WI38 (cell line): ENCODE measurements at regions not wholly inside any gene's neighbourhood (a gene's known extent, or its start where the extent isn't known, plus 50 kb on each side); places are given as distances from the start of the nearest gene placed in this dataset.
"Not testable (repeated sequence)": the region's sequence is repeated elsewhere in the genome, so short reads cannot be mapped to it uniquely, and the experiment has no call there.

Experiments used
- H3K4me3 ChIP-seq: 2 replicates; pipeline ENCODE4 v1.5.1; 2011; ENCODE audit warnings: low read depth, mild to moderate bottlenecking, control low read depth, low read length
- TF ChIP-seq, protein P1 (sequence below): IDR thresholded peaks from 2 replicates; pipeline ENCODE4 v1.5.1; 2012; ENCODE audit warnings: low read depth, mild to moderate bottlenecking, control low read depth, low read length

DNA sequence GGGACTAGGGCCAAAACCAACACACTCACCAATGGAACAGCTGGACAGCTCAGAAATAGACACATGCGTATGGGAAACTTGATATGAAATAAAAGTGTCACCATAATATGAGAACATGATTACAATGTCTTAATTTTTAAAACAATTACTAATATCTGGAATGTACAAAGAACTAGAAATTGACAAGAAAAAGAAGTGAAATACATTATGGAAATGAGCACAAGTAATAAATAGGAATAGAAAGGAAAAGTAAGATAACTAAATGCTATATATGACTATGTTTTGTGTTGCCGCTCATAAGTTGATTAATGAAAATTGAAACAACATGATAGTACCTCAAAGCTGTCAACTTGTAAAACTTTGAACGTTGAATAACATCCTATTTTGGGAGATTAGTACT, 801.1 kb downstream of the SLITRK5 start:
- TF ChIP-seq, protein P1, sequence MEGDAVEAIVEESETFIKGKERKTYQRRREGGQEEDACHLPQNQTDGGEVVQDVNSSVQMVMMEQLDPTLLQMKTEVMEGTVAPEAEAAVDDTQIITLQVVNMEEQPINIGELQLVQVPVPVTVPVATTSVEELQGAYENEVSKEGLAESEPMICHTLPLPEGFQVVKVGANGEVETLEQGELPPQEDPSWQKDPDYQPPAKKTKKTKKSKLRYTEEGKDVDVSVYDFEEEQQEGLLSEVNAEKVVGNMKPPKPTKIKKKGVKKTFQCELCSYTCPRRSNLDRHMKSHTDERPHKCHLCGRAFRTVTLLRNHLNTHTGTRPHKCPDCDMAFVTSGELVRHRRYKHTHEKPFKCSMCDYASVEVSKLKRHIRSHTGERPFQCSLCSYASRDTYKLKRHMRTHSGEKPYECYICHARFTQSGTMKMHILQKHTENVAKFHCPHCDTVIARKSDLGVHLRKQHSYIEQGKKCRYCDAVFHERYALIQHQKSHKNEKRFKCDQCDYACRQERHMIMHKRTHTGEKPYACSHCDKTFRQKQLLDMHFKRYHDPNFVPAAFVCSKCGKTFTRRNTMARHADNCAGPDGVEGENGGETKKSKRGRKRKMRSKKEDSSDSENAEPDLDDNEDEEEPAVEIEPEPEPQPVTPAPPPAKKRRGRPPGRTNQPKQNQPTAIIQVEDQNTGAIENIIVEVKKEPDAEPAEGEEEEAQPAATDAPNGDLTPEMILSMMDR = no peak

DNA sequence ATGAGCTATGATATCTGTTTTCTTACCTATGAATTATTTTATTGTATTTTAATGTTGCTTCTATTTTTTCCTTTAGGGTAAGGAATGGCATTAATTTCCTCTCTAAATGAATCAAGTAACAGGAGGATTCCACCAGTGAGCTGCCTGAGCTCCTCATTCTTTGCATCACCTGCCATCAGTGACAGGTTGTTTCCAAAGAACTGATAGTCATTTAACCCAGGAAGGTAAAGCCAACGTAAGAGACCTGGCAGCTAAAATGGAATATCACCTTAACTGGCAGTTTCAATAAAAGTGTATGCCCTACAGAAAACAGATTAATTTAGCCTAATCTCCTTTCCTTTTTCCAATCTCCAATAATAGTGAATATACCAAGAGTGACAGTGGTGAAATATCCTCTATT, 812.0 kb downstream of the SLITRK5 start:
- TF ChIP-seq, protein P1 = no peak

More for the DNA sequence above, 801.1 kb downstream of the SLITRK5 start:
- H3K4me3 ChIP-seq = no peak overlapping the region

DNA sequence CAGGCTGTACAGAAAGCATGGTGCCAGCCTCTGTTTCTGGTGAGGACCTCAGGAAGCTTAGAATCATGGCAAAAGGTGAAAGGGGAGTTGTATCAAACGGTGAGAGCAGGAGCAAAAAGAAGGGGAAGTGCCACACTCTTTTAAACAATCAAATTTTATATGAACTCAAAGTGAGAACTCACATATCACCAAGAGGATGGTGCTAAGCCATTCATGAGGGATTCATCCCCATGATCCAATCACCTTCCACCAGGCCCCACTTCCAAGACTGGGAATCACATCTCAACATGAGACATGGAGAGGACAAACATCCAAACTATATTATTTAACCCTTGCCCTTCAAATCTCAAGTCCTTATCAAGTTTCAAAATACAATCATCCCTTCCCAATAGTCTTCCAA, 836.7 kb downstream of the SLITRK5 start:
- no peak overlapping the region for H3K4me3 ChIP-seq
- TF ChIP-seq, protein P1 = no peak

More for the DNA sequence above, 812.0 kb downstream of the SLITRK5 start:
- no peak overlapping the region for H3K4me3 ChIP-seq

DNA sequence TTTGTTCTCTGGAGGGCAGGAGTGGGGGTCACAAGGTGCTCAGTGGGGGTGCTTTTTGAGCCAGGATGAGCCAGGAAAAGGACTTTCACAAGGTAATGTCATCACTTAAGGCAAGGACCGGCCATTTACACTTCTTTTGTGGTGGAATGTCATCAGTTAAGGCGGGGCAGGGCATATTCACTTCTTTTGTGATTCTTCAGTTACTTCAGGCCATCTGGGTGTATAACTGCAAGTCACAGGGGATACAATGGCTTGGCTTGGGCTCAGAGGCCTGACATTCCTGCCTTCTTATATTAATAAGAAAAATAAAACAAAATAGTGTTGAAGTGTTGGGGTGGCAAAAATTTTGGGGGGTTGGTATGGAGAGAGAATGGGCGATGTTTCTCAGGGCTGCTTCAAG, 841.8 kb downstream of the SLITRK5 start:
- H3K4me3 ChIP-seq = not testable (repeated sequence)

DNA sequence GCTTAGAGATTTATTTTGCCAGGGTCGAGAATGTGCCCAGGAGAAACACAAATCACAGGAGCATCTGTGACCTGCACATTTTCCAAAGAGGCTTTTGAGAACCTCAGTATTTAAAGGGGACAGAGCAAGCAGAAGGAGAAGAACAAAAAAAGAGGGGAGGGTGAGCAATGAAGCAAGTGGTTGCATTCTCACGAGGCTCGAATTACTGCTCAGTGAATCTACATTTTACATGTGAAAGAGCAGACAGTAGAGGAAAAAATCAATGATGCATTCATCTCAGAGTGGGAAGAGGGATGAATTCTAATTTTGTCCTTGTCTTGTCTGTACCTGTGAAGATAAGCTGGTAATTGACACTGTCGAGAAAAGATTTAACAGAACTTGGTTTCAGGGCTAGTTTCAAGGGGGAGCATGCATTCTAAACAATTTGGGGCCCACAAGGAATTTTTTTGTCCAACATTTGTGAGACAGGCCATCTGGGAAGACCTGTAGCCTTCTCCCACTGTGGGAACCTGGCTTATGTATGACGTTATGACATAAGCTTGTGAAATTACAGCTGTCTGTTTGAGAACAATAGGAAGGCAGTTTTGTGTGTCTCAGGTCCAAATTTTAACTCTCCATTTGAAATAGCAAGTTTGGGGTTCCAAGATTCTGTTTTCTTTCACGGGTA, 855.1 kb downstream of the SLITRK5 start:
- H3K4me3 ChIP-seq = no peak overlapping the region
- TF ChIP-seq, protein P1 = no peak

DNA sequence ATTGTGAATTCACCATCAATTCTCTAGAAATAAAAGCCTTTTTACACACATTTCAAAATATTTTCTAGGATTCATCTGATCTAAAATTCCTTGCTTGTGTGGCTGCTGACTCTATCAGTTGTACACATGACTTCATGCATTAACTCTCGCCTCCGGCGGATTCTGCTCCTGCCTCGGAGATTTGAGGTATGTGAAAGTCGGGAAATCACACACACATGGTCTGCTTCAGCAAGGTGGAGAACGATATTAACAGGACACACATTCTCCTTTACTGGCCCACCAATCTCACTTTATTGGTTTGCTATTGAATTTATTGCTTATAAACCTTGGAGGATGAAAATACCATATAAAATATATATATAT, 855.7 kb downstream of the SLITRK5 start:
- TF ChIP-seq, protein P1 = no peak
- H3K4me3 ChIP-seq = no peak overlapping the region

DNA sequence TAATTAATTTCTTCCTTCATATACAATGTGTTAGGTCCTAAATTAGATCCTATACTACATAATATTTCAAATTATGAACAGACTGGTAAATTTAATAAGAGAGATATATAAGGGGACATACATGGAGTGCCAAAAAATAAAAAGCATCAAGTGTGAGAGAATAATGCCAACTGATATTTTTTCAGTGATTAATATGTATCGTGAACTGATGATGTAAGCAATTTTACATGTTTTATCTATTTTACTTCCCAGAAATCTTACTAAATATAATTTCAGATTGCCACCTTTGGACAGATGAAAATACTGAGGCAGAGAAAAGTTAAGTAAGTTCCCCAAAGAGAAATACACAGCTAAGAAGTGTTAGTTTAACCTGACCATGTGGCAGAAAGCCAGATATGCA, 870.8 kb downstream of the SLITRK5 start:
- H3K4me3 ChIP-seq = no peak overlapping the region
- TF ChIP-seq, protein P1 = no peak

DNA sequence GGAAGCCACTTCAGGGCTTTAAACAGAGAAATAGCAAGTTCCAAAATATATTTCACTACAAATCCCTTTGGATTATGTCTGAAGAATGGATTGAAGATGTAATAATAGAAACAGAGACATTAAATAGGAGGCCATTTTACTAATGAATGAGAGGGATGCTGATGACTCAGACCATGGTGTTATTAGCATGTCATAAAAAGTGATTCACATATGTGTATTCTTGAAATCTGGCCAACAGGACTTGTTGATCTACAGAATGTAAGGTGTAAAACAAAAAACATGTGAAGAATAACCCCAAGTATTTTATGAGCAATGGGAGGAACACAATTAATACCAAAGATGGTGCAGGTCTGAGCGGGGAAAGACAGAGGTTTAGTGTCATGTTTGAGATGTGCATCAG, 873.7 kb downstream of the SLITRK5 start:
- TF ChIP-seq, protein P1 = no peak

More for the DNA sequence above, 873.7 kb downstream of the SLITRK5 start:
- H3K4me3 ChIP-seq = no peak overlapping the region
